Esophagus muscularis mucosa (tissue), 4 donors: ENCODE measurements at regions not wholly inside any gene's neighbourhood (a gene's known extent, or its start where the extent isn't known, plus 50 kb on each side); places are given as distances from the start of the nearest gene placed in this dataset.

ENCODE experiments used
- DNase-seq: peaks from one replicate; pipeline ENCODE4 v3.0.0-alpha.2; 2017; ENCODE audit errors: extremely low spot score
- H3K27ac ChIP-seq, 4 donors: fragments of 200-600 bp; sonication (generic); replicated peaks in 1 of 4; 1 replicate in 3 of 4; 2 replicates in 1 of 4; pipeline ENCODE4 v1.5.1; 2016 to 2019; ENCODE audit warnings: mild to moderate bottlenecking in 1 of 4
- H3K27me3 ChIP-seq, 4 donors: fragments of 200-600 bp; sonication (generic); one replicate each; pipeline versions ENCODE4 v1.5.1 to v1.6.0; 2016 to 2019
- H3K36me3 ChIP-seq, 4 donors: fragments of 200-600 bp; sonication (generic); one replicate each; pipeline ENCODE4 v1.5.1; 2016 to 2019
- H3K4me1 ChIP-seq, 4 donors: fragments of 200-600 bp; sonication (generic); one replicate each; pipeline ENCODE4 v1.5.1; 2016 to 2019
- H3K4me3 ChIP-seq, 4 donors: fragments of 200-600 bp; sonication (generic); 1 replicate in 2 of 4; 2 replicates in 2 of 4; pipeline ENCODE4 v1.5.1; 2016 to 2019; ENCODE audit warnings: mild to moderate bottlenecking in 4 of 4, moderate library complexity in 1 of 4
- H3K9me3 ChIP-seq, 4 donors: fragments of 200-600 bp; sonication (generic); 1 replicate in 3 of 4; 2 replicates in 1 of 4; pipeline ENCODE4 v1.5.1; 2016 to 2019
- EP300 ChIP-seq: sonication (generic); formaldehyde crosslinking; IDR thresholded peaks from one replicate; pipeline ENCODE4 v1.6.1; 2017; ENCODE audit warnings: antibody characterized with exemption
- POLR2A ChIP-seq: fragments of 450-650 bp; IDR thresholded peaks from one replicate; pipeline ENCODE4 v1.6.1; 2017; ENCODE audit warnings: antibody characterized with exemption, moderate library complexity, mild to moderate bottlenecking, low read depth
- POLR2AphosphoS5 ChIP-seq, 2 donors: sonication (generic); formaldehyde crosslinking; IDR thresholded peaks; one replicate each; pipeline ENCODE4 v1.6.1; 2017; ENCODE audit warnings: antibody characterized with exemption in 2 of 2
- WGBS: methylation state at CpG from one replicate; pipeline ENCODE4 v1.1.5; 2018; 5-methylcytosine and 5-hydroxymethylcytosine counted together
- intact Hi-C: fragments of 100-400 bp; cut with DNase I; formaldehyde crosslinking; loops from one replicate; pipeline ENCODE4 v1.15.1; 2023
- TF ChIP-seq, protein P1 (sequence below), 3 experiments: fragments of 200-600 bp in 2 of 3; fragments of 450-650 bp in 1 of 3; sonication (generic) in 2 of 3; IDR thresholded peaks; one replicate each; pipeline ENCODE4 v1.5.1; 2017 to 2019; ENCODE audit warnings: antibody characterized with exemption in 3 of 3, mild to moderate bottlenecking in 2 of 3, moderate library complexity in 1 of 3

GRCh38 chr6:3956054-3956453 is 106.9 kb downstream of the FAM50B start:
- 94% methylated on average over 1 of the region's 1 CpG for WGBS
- H3K9me3 ChIP-seq, result no peaks in the 10 kb centered on the region
- DNase-seq, result no peak
- H3K4me3 ChIP-seq, result no peak overlapping the region
- no peaks in the 10 kb centered on the region for H3K4me1 ChIP-seq
- intact Hi-C loops, result no loop called here
- no peaks in the 10 kb centered on the region for H3K36me3 ChIP-seq
- no peaks in the 10 kb centered on the region for H3K27me3 ChIP-seq
- H3K27ac ChIP-seq, result no peak overlapping the region
- TF ChIP-seq POLR2AphosphoS5 (IDR thresholded peaks at IDR 0.05), result no peak

DNA sequence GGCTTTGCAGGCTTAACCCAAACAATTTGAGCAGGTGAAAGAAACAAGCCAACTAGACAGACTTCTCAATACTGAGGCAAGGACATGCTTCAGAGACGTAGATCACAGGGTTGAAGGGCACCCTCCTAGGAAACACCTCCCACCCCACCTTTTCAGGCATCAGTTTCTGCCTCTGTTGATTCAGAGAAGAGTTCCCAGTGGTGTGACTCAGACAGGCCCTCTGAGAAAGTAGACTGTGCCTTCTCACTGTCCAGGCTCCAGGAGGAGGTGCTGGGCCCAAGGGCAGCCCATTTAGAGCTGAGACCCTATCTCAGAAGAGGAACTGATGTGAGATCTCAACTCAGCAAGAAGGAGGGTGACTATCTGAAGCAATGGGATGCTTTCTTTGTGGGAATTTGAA is 108.1 kb downstream of the FAM50B start:
- TF ChIP-seq EP300 (no peak), POLR2A (no peak), POLR2AphosphoS5 (IDR thresholded peaks at IDR 0.05) (no peak)
- TF ChIP-seq, protein P1, sequence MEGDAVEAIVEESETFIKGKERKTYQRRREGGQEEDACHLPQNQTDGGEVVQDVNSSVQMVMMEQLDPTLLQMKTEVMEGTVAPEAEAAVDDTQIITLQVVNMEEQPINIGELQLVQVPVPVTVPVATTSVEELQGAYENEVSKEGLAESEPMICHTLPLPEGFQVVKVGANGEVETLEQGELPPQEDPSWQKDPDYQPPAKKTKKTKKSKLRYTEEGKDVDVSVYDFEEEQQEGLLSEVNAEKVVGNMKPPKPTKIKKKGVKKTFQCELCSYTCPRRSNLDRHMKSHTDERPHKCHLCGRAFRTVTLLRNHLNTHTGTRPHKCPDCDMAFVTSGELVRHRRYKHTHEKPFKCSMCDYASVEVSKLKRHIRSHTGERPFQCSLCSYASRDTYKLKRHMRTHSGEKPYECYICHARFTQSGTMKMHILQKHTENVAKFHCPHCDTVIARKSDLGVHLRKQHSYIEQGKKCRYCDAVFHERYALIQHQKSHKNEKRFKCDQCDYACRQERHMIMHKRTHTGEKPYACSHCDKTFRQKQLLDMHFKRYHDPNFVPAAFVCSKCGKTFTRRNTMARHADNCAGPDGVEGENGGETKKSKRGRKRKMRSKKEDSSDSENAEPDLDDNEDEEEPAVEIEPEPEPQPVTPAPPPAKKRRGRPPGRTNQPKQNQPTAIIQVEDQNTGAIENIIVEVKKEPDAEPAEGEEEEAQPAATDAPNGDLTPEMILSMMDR (IDR thresholded peaks at IDR 0.05), result no peak
- Histone ChIP-seq H3K27ac (no peak overlapping the region), H3K9me3 (no peaks in the 10 kb centered on the region), H3K36me3 (no peaks in the 10 kb centered on the region), H3K4me1 (no peaks in the 10 kb centered on the region), H3K27me3 (no peaks in the 10 kb centered on the region), H3K4me3 (no peak overlapping the region)
- intact Hi-C loops, result no loop called here
- WGBS, result 0% methylated on average over 1 of the region's 1 CpG
- DNase-seq, result no peak

GRCh38 chr6:3958255-3958654 is 109.1 kb downstream of the FAM50B start:
- TF ChIP-seq POLR2A (no peak), EP300 (no peak), POLR2AphosphoS5 (IDR thresholded peaks at IDR 0.05) (no peak)
- TF ChIP-seq, protein P1 (IDR thresholded peaks at IDR 0.05), result no peak
- WGBS, result 88% methylated on average over 7 of the region's 7 CpGs
- DNase-seq, result no peak
- H3K27me3 ChIP-seq, result no peaks in the 10 kb centered on the region
- H3K4me3 ChIP-seq, result no peak overlapping the region
- no peak overlapping the region for H3K27ac ChIP-seq
- no peaks in the 10 kb centered on the region for H3K9me3 ChIP-seq
- H3K4me1 ChIP-seq, result peaks cover 0 to 3% (median 0%) of the 10 kb centered on the region in 4 donors
- no peaks in the 10 kb centered on the region for H3K36me3 ChIP-seq
- intact Hi-C loops, result no loop called here

GRCh38 chr6:3959385-3959784 is 110.2 kb downstream of the FAM50B start:
- DNase-seq, result no peak
- no peaks in the 10 kb centered on the region for H3K27me3 ChIP-seq
- intact Hi-C loops, result no loop called here
- H3K36me3 ChIP-seq, result no peaks in the 10 kb centered on the region
- H3K4me1 ChIP-seq, result peaks cover 0 to 5% (median 0%) of the 10 kb centered on the region in 4 donors
- WGBS, result 90% methylated on average over 6 of the region's 8 CpGs
- H3K9me3 ChIP-seq, result no peaks in the 10 kb centered on the region
- no peak overlapping the region for H3K27ac ChIP-seq
- H3K4me3 ChIP-seq, result no peak overlapping the region
- no peak for TF ChIP-seq EP300
- no peak for TF ChIP-seq POLR2AphosphoS5 (IDR thresholded peaks at IDR 0.05)
- TF ChIP-seq, protein P1 (IDR thresholded peaks at IDR 0.05), result no peak
- TF ChIP-seq POLR2A, result no peak

DNA sequence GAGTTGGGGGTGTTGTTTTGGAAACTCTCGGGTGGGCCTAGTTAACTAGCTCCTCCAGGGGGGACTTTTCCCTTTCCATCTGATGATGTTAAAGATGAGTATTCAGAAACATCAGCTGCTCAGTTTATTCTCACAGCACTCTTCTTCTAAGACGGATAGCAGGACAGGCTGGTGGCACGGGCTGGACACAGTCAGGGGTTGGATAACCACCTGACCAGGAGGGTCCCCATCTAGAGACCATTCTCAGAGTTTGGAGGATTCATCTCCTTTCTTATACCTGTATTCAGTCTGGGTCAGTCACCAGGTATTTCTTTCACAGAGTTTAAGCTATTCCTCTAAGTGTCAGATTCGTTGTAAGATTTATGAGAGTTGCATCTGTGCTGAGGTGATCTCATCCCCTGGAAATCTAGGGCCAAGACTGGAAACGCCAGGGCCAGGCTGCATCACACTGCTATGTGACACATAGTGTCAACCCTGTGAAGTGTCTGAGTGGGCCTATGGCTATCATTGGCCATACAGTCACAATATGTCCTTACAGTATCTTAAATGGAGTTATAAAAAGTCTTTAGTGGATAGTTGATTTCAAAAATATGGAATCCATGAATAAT is 111.7 kb downstream of the FAM50B start:
- H3K36me3 ChIP-seq, result no peaks in the 10 kb centered on the region
- peaks cover 0 to 5% (median 0%) of the 10 kb centered on the region in 4 donors for H3K4me1 ChIP-seq
- intact Hi-C loops, result no loop called here
- no peak overlapping the region for H3K4me3 ChIP-seq
- TF ChIP-seq, protein P1 (IDR thresholded peaks at IDR 0.05), result no peak
- TF ChIP-seq POLR2A (no peak), POLR2AphosphoS5 (IDR thresholded peaks at IDR 0.05) (no peak), EP300 (no peak)
- 78% methylated on average over 5 of the region's 5 CpGs for WGBS
- H3K9me3 ChIP-seq, result no peaks in the 10 kb centered on the region
- H3K27me3 ChIP-seq, result no peaks in the 10 kb centered on the region
- DNase-seq, result no peak
- no peak overlapping the region for H3K27ac ChIP-seq
